Skeletal muscle tissue (tissue), 3 donors: ENCODE measurements at regions not wholly inside any gene's neighbourhood (a gene's known extent, or its start where the extent isn't known, plus 50 kb on each side); places are given as distances from the start of the nearest gene placed in this dataset.

Source experiments
- H3K27ac ChIP-seq: one replicate; pipeline ENCODE4 v1.7.0; 2013; ENCODE audit warnings: mild to moderate bottlenecking, low read depth, low read length, inconsistent platforms
- H3K27me3 ChIP-seq, 3 donors: one replicate each; pipeline ENCODE4 v1.7.0; 2013; ENCODE audit warnings: low read length in 3 of 3; ENCODE audit not compliant: control insufficient read depth in 3 of 3, insufficient read depth in 3 of 3
- H3K36me3 ChIP-seq, 3 donors: one replicate each; pipeline ENCODE4 v1.7.0; 2013; ENCODE audit warnings: low read length in 3 of 3; ENCODE audit not compliant: control insufficient read depth in 3 of 3, insufficient read depth in 3 of 3
- H3K4me1 ChIP-seq, 3 donors: one replicate each; pipeline ENCODE4 v1.7.0; 2013; ENCODE audit warnings: low read length in 3 of 3, mild to moderate bottlenecking in 3 of 3; ENCODE audit not compliant: control insufficient read depth in 3 of 3, insufficient read depth in 3 of 3
- H3K4me3 ChIP-seq, 3 donors: one replicate each; pipeline ENCODE4 v1.7.0; 2013; ENCODE audit warnings: low read length in 3 of 3
- H3K9ac ChIP-seq, 3 donors: one replicate each; pipeline ENCODE4 v1.7.0; 2013; ENCODE audit warnings: low read length in 3 of 3, mild to moderate bottlenecking in 3 of 3, moderate library complexity in 2 of 3, low read depth in 1 of 3
- H3K9me3 ChIP-seq, 3 donors: one replicate each; pipeline ENCODE4 v1.7.0; 2013; ENCODE audit warnings: low read length in 3 of 3; ENCODE audit not compliant: control insufficient read depth in 3 of 3
- donor health status: Osteomylitis.

- Histone ChIP-seq H3K9ac (no peak overlapping the region), H3K4me3 (no peak overlapping the region), H3K27me3 (no peaks in the 10 kb centered on the region), H3K4me1 (peaks cover 15 to 22% (median 16%) of the 10 kb centered on the region in 3 donors), H3K9me3 (peaks cover 0 to 2% (median 0%) of the 10 kb centered on the region in 3 donors), H3K27ac (no peak overlapping the region), H3K36me3 (no peaks in the 10 kb centered on the region)
These were observed 703.8 kb upstream of the RAB6C start for GRCh38 chr2:129275706-129276105.

- no peaks in the 10 kb centered on the region for H3K27me3 ChIP-seq
- H3K9me3 ChIP-seq, result peaks cover 0 to 2% (median 0%) of the 10 kb centered on the region in 3 donors
- no peaks in the 10 kb centered on the region for H3K36me3 ChIP-seq
- H3K9ac ChIP-seq, result no peak overlapping the region
- peaks cover 15 to 22% (median 16%) of the 10 kb centered on the region in 3 donors for H3K4me1 ChIP-seq
- H3K4me3 ChIP-seq, result no peak overlapping the region
- H3K27ac ChIP-seq, result no peak overlapping the region
These were observed 702.4 kb upstream of the RAB6C start for GRCh38 chr2:129276978-129277584.

GRCh38 chr2:129277585-129277981, 701.9 kb upstream of the RAB6C start:
- Histone ChIP-seq H3K9ac (no peak overlapping the region), H3K27ac (no peak overlapping the region), H3K27me3 (no peaks in the 10 kb centered on the region), H3K9me3 (peaks cover 0 to 2% (median 0%) of the 10 kb centered on the region in 3 donors), H3K4me1 (peaks cover 15 to 22% (median 16%) of the 10 kb centered on the region in 3 donors), H3K36me3 (no peaks in the 10 kb centered on the region), H3K4me3 (no peak overlapping the region)

GRCh38 chr2:129281791-129282530, 697.5 kb upstream of the RAB6C start:
- no peak overlapping the region for H3K9ac ChIP-seq
- H3K27me3 ChIP-seq, result no peaks in the 10 kb centered on the region
- no peak overlapping the region for H3K4me3 ChIP-seq
- no peak overlapping the region for H3K27ac ChIP-seq
- no peaks in the 10 kb centered on the region for H3K4me1 ChIP-seq
- H3K36me3 ChIP-seq, result no peaks in the 10 kb centered on the region
- H3K9me3 ChIP-seq, result peaks cover 0 to 2% (median 0%) of the 10 kb centered on the region in 3 donors

GRCh38 chr2:129285012-129285411, 694.5 kb upstream of the RAB6C start:
- Histone ChIP-seq H3K27me3 (no peaks in the 10 kb centered on the region), H3K4me1 (no peaks in the 10 kb centered on the region), H3K4me3 (no peak overlapping the region), H3K27ac (no peak overlapping the region), H3K9ac (no peak overlapping the region), H3K36me3 (no peaks in the 10 kb centered on the region), H3K9me3 (no peaks in the 10 kb centered on the region)

- no peak overlapping the region for H3K27ac ChIP-seq
- H3K36me3 ChIP-seq, result no peaks in the 10 kb centered on the region
These were observed 686.1 kb upstream of the RAB6C start for GRCh38 chr2:129293326-129293725.

GRCh38 chr2:129296396-129296795, 683.1 kb upstream of the RAB6C start:
- Histone ChIP-seq H3K27ac (no peak overlapping the region), H3K4me1 (peaks cover 9 to 21% (median 11%) of the 10 kb centered on the region in 3 donors), H3K9ac (no peak overlapping the region), H3K27me3 (no peaks in the 10 kb centered on the region), H3K4me3 (no peak overlapping the region), H3K36me3 (no peaks in the 10 kb centered on the region), H3K9me3 (peaks cover 0 to 3% (median 0%) of the 10 kb centered on the region in 3 donors)

More at GRCh38 chr2:129293326-129293725, 686.1 kb upstream of the RAB6C start:
- Histone ChIP-seq H3K27me3 (no peaks in the 10 kb centered on the region), H3K9me3 (peaks cover 0 to 3% (median 0%) of the 10 kb centered on the region in 3 donors), H3K4me1 (peaks cover 4 to 15% (median 7%) of the 10 kb centered on the region in 3 donors), H3K9ac (no peak overlapping the region), H3K4me3 (no peak overlapping the region)

- Histone ChIP-seq H3K4me1 (peaks cover 13 to 25% (median 15%) of the 10 kb centered on the region in 3 donors), H3K27ac (no peak overlapping the region), H3K27me3 (no peaks in the 10 kb centered on the region), H3K9ac (no peak overlapping the region), H3K9me3 (peaks cover 0 to 3% (median 0%) of the 10 kb centered on the region in 3 donors), H3K36me3 (no peaks in the 10 kb centered on the region), H3K4me3 (no peak overlapping the region)
These were observed 682.7 kb upstream of the RAB6C start for GRCh38 chr2:129296806-129297205.

- Histone ChIP-seq H3K9me3 (peaks cover 0 to 3% (median 0%) of the 10 kb centered on the region in 3 donors), H3K9ac (no peak overlapping the region), H3K4me3 (no peak overlapping the region), H3K27ac (no peak overlapping the region), H3K27me3 (no peaks in the 10 kb centered on the region), H3K4me1 (peaks cover 18 to 31% (median 21%) of the 10 kb centered on the region in 3 donors), H3K36me3 (no peaks in the 10 kb centered on the region)
These were observed 682.0 kb upstream of the RAB6C start for GRCh38 chr2:129297430-129297829.

GRCh38 chr2:129299338-129299737, 680.1 kb upstream of the RAB6C start:
- no peaks in the 10 kb centered on the region for H3K36me3 ChIP-seq
- H3K27ac ChIP-seq, result no peak overlapping the region
- H3K4me1 ChIP-seq, result peaks cover 22 to 37% (median 23%) of the 10 kb centered on the region in 3 donors
- H3K9me3 ChIP-seq, result no peaks in the 10 kb centered on the region
- no peaks in the 10 kb centered on the region for H3K27me3 ChIP-seq
- H3K4me3 ChIP-seq, result no peak overlapping the region
- H3K9ac ChIP-seq, result no peak overlapping the region
